ENCODE measurements at regions not wholly inside any gene's neighbourhood (a gene's known extent, or its start where the extent isn't known, plus 50 kb on each side); places are given as distances from the start of the nearest gene placed in this dataset.

DNA sequence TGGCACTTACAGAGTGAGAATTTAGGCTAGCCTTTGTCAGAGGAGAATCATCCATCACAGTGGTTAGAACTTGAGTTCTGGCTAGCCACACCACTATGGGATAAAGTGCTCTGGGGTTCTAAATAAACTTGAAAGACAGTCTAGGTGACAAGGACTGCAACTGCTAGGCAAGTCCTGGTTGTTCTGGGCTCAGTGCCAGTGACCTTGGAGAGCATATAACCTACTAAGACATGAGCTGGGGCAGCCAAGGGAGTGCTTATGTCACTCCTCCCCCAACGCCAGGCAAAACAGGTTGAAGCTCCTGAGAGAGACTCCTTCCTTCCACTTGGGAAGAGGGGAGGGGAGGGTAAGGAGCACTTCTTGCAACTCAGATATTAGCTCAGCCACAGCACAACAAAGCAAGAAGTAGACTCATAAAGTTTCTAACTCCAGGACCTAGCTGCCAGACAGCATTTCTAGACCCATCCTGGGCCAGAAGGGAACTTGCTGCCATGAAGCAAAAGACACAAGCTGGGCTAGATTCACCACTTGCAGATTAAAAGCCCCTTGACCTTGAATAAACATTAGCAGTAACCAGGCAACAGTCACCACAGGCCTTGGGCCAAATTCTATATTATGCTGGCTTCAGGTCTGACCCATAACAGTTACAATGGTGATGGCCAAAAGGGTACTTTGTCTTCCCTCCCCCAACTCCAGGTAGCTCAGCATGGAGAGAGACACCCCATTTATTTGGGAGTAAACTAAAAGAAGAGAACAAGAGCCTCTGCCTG, 963.7 kb downstream of the PLOD2 start:
- TF ChIP-seq, protein P1, sequence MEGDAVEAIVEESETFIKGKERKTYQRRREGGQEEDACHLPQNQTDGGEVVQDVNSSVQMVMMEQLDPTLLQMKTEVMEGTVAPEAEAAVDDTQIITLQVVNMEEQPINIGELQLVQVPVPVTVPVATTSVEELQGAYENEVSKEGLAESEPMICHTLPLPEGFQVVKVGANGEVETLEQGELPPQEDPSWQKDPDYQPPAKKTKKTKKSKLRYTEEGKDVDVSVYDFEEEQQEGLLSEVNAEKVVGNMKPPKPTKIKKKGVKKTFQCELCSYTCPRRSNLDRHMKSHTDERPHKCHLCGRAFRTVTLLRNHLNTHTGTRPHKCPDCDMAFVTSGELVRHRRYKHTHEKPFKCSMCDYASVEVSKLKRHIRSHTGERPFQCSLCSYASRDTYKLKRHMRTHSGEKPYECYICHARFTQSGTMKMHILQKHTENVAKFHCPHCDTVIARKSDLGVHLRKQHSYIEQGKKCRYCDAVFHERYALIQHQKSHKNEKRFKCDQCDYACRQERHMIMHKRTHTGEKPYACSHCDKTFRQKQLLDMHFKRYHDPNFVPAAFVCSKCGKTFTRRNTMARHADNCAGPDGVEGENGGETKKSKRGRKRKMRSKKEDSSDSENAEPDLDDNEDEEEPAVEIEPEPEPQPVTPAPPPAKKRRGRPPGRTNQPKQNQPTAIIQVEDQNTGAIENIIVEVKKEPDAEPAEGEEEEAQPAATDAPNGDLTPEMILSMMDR (optimal IDR thresholded peaks at IDR 0.05 in 1 of 3, IDR thresholded peaks at IDR 0.05 in 1 of 3, conservative IDR thresholded peaks at IDR 0.05 in 1 of 3; ENCODE audit: extremely low read depth in 1 of 3, insufficient read depth in 2 of 3, low read length in 3 of 3): no peak
- no peak for TF ChIP-seq EZH2 (IDR thresholded peaks at IDR 0.05; ENCODE audit: low read length)
